HG03103 (cell line): ENCODE measurements at regions not wholly inside any gene's neighbourhood (a gene's known extent, or its start where the extent isn't known, plus 50 kb on each side); places are given as distances from the start of the nearest gene placed in this dataset.

Experiments used
- ATAC-seq: cut with Tn5 transposase; IDR thresholded peaks from one replicate; pipeline ENCODE4 v1.9.1; 2021; ENCODE audit warnings: low read depth; ENCODE audit not compliant: unreplicated experiment

DNA sequence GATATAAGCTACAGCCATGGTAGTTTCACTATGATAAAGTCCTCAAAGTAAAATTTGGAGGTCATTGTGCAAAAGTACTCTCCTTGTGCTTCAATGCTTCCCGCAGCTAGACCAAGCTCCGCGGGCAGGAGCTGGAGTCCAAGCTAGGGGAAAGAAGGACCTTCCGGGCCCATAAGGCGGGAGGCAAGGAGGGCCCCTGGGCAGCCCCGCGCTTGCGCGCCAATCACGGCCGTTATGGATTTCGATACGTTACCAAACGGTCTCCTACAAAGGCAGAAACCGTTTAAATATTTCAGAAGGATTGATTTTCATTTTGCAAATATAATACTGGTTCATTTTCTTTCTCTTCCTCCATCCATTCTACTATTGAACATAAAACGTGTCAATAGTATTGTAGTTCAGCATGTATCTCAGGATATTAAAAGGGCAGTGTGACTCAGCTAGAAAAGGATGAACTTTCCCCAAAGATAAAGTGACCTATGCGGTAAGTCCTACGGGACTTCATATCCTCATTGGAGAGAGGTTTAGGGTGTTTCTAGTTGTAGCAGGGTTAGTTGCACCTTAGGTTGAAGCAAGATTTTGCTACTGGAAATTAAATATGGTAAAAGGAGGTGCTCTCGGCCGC lies 128.0 kb downstream of the KIF20B start:
- no peak for ATAC-seq

- no peak for ATAC-seq
Measured at GRCh38 chr10:89829887-89830269, 128.5 kb downstream of the KIF20B start.

- no peak for ATAC-seq
Measured at GRCh38 chr10:89830624-89831023, 129.2 kb downstream of the KIF20B start.

DNA sequence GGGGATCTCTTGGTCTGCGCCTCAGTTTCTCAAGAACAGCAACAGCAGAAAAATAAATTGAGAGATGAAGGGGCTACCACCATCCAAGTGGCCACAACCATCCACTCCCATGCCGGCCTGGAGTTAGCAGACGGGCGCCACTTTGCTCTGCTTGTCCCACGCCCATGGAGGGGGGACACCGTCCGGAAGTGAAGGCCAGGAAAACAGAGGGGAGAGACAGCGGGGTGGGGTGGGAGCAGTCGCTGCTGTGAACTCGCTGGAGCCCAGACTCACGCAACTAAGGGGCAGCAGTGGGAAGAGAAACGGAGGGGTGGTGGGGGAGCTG lies 135.4 kb downstream of the KIF20B start:
- no peak for ATAC-seq

- no peak for ATAC-seq
Measured at GRCh38 chr10:89837165-89838043, 136.0 kb downstream of the KIF20B start.

GRCh38 chr10:89838044-89838615 lies 136.7 kb downstream of the KIF20B start:
- no peak for ATAC-seq

- no peak for ATAC-seq
Measured at GRCh38 chr10:89845541-89846280, 144.3 kb downstream of the KIF20B start.

GRCh38 chr10:89846281-89846630 lies 144.9 kb downstream of the KIF20B start:
- ATAC-seq, result no peak

DNA sequence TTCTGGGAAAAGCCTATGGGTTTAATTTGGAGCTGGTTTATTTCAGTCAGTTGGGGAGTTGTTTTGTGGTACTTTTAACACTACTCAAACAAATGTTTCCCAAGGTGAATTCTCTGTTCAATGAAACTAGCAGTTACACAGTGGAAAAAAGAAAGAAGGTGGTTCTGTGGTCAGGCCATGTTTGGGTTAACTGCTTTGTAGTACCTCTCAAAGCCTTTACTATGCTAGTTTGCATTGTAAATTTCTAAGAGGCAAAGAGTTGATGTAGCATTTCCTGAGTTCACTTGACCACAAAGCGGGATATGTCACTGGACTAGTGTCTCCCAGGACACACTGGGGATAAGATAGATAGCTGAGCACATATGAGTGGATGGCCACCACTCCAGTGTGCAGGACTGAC lies 145.4 kb downstream of the KIF20B start:
- ATAC-seq, result no peak

DNA sequence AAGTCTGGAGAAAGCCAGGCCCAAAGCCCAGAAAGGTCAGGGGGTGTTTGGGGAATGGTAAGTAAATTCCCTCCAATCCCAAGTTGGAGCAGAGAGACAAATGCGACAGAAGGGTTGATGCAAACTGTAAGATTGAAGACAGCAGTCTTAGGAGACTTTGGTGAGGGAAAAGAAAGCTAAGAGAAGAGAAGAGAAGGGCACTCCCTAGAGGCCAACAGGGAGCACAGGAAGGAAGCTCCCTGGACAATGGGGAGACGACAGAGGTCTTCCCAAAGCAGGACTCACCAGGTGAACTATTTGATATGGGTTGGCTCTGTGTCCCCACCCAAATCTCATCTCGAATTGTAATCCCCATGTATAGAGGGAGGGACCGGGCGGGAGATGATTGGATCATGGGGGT lies 151.5 kb downstream of the KIF20B start:
- no peak for ATAC-seq

DNA sequence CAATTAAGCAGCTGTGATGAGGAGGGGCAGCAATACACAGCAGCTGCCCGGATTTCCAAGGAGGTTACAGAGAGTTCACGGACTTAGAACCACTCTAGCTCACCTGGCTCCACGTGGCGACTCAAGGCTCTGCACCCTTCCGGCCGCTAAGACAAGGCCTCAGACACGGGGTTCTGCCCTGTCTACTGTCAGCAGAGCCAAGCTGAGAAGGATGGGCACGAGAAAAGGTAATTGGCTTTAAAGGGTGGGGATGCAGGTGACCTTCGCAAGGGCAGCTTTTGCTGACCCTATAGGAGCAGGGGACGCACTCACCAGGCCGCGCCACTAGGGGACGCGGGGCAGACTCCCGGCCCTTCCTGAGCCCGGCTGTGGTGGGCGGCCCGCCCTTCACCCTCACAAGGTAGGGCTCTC lies 152.4 kb downstream of the KIF20B start:
- no peak for ATAC-seq

DNA sequence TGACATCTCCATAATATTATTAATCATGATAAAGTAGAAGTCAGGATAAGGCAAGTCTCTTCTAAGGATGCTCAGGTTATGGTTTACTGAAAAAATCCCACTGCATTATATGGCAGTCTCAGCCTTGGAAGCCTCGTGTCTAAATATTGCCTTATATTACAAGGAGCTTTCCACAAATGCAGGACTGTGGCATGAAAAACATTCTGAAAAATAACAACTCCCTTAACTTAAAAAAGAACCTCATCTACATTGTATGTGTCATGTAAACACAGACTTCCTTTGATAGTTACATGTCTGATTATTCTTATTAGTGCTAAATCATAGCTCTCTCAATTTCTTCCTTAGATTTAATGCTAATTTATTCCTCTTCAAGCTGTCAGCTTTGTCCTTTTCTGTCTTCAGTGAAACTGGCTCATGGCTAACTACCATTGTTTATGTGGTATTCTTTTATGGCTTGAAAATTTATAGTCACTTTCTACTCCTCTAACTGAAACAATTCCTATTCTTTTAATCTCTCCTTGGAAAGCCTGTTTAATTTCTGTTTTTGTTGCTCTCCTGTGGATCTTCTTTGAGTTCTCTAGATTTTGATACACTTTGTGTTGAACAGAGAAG lies 156.1 kb downstream of the KIF20B start:
- no peak for ATAC-seq

GRCh38 chr10:89861199-89861573 lies 159.8 kb downstream of the KIF20B start:
- no peak for ATAC-seq

DNA sequence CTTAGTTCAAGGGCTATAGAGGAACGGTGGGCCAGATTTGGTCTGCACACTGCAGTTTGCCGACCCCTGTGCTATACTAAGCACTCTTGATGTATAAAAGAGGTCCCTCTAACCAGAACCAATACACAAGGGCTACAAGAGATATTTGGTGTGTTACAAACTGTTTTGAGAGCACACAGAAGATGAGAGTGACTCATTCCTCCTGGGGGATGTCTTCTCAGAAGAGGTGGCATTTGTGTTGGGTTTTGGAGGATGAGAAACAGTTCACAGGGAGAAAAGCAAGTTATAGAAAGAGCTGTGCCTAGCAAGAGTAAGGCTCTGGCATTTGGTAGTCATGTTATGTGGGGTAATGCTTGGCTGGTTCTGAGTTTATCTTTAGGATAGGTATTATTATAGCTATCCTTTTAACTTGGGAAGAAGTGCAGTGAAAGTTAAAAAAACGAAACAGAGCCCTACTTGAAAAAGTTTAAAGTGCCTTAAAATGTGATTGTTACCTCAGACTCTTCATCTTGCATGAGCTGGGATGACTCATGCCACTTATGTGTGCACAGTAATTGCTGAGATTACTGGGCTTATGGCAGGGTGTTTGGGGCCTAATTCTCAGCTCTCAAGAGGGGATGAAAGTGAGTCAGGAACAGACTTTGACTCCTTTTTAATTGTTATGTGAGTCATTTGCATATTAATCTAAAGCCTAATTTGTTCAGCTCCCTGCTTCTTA lies 160.4 kb downstream of the KIF20B start:
- ATAC-seq, result peak; percentile 43

DNA sequence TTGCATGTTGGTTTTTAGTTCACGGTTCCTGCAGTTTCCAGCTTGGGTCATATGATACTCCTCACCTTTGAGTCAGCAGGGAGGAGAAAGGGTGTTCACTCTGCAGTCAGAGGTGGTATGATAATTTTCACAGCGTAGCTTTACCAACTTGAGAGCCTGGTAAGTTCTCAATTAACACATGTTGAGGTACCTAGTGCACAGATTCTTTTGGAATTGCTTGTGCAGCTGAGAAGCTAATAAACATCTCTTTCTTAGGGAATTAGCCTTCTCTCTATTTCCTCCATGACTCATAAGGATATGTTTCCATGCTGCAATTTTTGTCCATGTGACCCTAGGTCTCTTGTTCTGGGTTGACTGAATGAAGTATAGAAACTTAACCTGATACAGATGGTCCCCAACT lies 166.6 kb downstream of the KIF20B start:
- no peak for ATAC-seq

- ATAC-seq, result no peak
Measured at GRCh38 chr10:89869180-89869579, 167.8 kb downstream of the KIF20B start.

DNA sequence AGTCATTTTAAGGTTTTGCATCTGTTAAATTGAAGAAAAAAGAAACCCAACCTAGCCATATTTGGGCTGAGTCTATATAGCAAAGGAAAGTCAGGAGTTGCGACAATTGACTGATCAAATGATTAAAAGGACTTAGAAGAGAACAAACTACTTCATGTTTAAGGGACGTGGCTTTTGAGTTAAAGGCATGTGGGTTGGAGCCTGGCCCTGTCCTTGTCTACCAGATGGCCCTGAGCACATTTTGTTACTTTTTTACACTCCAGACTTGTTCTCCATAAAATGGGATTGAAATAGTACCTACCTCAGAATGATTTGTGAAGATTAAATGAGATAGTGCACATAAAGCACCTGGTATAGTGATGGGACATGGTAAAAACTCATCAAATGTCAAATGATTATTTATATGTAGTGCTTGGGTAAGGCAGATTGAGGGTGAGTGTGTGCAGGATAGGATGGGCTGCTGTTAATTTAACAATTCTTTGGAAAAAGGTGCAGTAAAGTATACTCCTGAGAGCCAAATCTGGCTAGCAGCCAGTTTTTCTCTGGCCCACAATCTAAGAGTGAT lies 168.3 kb downstream of the KIF20B start:
- no peak for ATAC-seq

DNA sequence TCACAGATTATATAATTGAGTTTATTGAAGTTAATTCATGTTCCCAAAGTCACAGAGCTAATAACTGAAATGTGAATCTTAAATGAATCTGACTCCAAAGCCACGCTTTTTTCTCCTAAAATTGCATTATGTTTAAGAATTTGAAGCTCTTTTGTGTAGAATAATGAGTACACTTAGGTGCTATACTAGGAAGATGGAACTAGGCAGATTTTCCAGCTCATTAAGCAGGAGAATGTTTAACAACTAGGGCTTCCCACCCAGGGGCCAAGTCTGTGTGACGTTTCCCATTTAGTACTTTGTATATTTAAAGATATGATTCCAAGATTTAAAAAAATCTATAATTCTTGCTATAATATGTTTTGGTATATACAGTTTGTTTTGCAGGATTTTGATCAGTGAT lies 169.5 kb downstream of the KIF20B start:
- ATAC-seq, result no peak

- peak; percentile 86 for ATAC-seq
Measured at GRCh38 chr10:89873055-89873454, 171.7 kb downstream of the KIF20B start.

DNA sequence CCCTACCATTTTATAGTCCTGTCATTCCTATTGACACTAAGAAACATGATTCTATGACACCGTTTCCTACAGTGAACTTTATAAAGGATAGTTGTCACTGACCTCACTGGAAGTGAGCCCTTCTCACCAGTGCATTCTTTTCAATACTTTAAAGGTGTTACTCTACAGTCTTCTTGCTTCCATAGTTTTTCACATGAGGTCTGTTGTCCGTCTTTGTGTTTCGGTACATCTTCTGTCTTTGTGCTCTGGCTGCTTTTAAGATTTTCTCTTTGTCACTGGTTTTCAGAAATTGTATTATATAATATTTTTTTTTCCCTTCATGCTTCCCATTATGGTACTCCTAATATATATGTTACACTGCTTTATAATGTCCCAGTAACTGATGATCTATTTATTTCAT lies 174.2 kb downstream of the KIF20B start:
- no peak for ATAC-seq
